Astrocyte of the spinal cord (primary cell): ENCODE measurements at regions not wholly inside any gene's neighbourhood (a gene's known extent, or its start where the extent isn't known, plus 50 kb on each side); places are given as distances from the start of the nearest gene placed in this dataset.

ENCODE experiments used
- DNase-seq: peaks from one replicate; pipeline ENCODE4 v3.0.0; 2011; ENCODE audit warnings: low read depth, low spot score
- H3K4me3 ChIP-seq: 2 replicates; pipeline ENCODE4 v1.5.1; 2011; ENCODE audit warnings: low read depth, mild to moderate bottlenecking, low read length, moderate library complexity
- CTCF ChIP-seq: IDR thresholded peaks from 2 replicates; pipeline ENCODE4 v1.5.1; 2012; ENCODE audit warnings: low read depth, mild to moderate bottlenecking, low read length, inconsistent platforms
- in situ Hi-C: cut with HindIII; loops from 2 replicates; pipeline ENCODE4 v1.10.0; 2017; ENCODE audit warnings: low sequenced_read_pairs

- no peak for DNase-seq
- H3K4me3 ChIP-seq, result no peak overlapping the region
- TF ChIP-seq CTCF, result no peak
- in situ Hi-C loops, result no loop called here
Measured at GRCh38 chr2:160968183-160968582, 192.0 kb upstream of the TANK start.

- peak; percentile 65 for TF ChIP-seq CTCF
- in situ Hi-C loops, result no loop called here
- peak; percentile 87 for DNase-seq
- no peak overlapping the region for H3K4me3 ChIP-seq
Measured at GRCh38 chr2:160970052-160970965, 189.9 kb upstream of the TANK start.

- no peak for TF ChIP-seq CTCF
- no peak for DNase-seq
- in situ Hi-C loops, result no loop called here
- H3K4me3 ChIP-seq, result no peak overlapping the region
Measured at GRCh38 chr2:160973991-160974390, 186.2 kb upstream of the TANK start.

GRCh38 chr2:160974803-160975202 lies 185.4 kb upstream of the TANK start:
- H3K4me3 ChIP-seq, result no peak overlapping the region
- in situ Hi-C loops, result no loop called here
- TF ChIP-seq CTCF, result no peak
- DNase-seq, result no peak

- in situ Hi-C loops, result no loop called here
- DNase-seq, result no peak
- no peak overlapping the region for H3K4me3 ChIP-seq
- no peak for TF ChIP-seq CTCF
Measured at GRCh38 chr2:160976797-160977196, 183.4 kb upstream of the TANK start.

- DNase-seq, result no peak
- no peak overlapping the region for H3K4me3 ChIP-seq
- no peak for TF ChIP-seq CTCF
- in situ Hi-C loops, result no loop called here
Measured at GRCh38 chr2:160977376-160977775, 182.9 kb upstream of the TANK start.
